M059J (cell line): ENCODE measurements at regions not wholly inside any gene's neighbourhood (a gene's known extent, or its start where the extent isn't known, plus 50 kb on each side); places are given as distances from the start of the nearest gene placed in this dataset.
A peak's percentile ranks its signal among the peaks of the same experiment; 100 is the strongest.

ENCODE experiments used
- DNase-seq: peaks from one replicate; pipeline ENCODE4 v3.0.0-alpha.2; 2012; ENCODE audit warnings: low read depth

DNA sequence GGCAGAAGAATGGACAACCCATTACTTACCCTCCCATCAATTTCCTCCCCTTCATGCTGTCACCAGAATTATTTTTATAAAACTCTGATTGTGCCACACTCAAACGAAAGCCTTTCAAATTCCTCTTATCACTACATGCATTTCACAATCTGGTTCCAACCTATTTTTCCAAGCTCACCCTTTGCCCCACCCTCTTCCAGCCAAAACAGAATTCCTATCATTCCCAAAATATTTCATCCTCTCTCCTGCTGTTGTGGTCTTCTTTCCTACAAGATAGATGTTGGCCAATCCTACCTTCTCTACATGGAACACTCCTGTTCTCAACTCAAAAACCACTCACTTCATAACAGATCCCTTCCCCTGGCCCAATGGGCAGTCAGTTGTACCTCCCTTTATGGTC lies 111.5 kb downstream of the ELAPOR2 start:
- DNase-seq, result no peak

DNA sequence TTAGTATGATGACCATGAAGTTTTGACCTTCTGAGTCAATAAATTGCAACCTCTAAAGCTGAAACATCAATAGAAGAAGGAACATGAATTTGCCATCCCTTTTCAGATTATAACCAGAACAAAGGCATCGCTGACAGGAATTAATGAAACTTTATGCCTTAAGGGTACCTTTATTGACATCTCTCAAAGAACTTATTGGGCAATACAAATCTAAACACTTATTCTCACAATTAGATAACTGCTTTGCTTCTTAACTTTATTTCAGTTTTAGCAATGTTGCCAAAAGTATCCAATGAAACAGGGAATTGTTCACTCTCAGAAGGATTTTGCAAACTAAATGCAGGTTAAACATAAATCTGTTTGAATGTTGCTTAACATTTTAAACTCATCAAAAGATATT lies 116.0 kb downstream of the ELAPOR2 start:
- no peak for DNase-seq

- no peak for DNase-seq
Observed at GRCh38 chr7:86942995-86943394, 116.5 kb downstream of the ELAPOR2 start.

DNA sequence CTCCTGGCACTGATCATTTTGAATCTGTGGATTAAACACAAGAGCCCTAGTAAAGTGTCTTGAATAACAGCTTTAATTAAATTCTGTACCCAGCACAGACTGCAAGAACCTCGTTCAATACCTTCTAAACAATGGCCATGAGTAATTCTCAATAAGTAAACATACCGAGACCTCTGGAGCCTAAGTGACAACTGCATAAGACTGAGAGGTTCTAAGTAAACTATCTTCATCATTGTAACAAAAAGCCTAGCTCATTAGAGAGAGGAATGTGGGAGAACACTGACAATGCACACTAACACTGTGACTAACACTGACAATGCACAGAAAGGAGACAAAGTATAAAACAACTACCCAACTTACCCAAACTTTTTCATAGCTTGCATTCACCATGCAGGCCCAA lies 117.4 kb downstream of the ELAPOR2 start:
- no peak for DNase-seq

GRCh38 chr7:86939197-86939814 lies 120.1 kb downstream of the ELAPOR2 start:
- DNase-seq, result peak; percentile 64

- DNase-seq, result no peak
Observed at GRCh38 chr7:86937363-86937878, 122.0 kb downstream of the ELAPOR2 start.

GRCh38 chr7:86933295-86933845 lies 126.1 kb downstream of the ELAPOR2 start:
- no peak for DNase-seq

DNA sequence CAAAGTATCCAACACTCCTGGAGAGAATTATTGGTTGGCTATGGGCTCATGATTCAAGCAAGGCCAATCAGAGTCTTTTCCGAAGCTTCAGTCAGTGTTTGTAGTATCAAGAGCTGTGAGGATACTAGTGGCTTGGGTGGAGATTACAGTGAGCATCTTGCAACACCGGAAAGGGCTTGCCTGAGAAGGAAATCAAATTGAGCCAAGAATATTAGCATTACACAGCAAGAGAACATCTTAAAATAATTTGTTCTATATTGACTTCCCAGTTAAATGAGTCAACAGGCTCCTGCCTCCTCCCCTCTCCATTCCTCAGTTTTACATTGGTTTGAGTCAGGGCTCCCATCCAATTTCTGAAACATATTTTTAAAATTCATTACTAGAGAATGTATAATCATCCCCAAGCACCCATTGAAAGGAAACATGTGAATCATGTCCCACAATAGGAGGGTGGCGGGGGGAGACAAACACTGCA lies 127.4 kb downstream of the ELAPOR2 start:
- DNase-seq, result no peak

- DNase-seq, result no peak
Observed at GRCh38 chr7:86931439-86931838, 128.0 kb downstream of the ELAPOR2 start.

- no peak for DNase-seq
Observed at GRCh38 chr7:86930554-86931307, 128.7 kb downstream of the ELAPOR2 start.

DNA sequence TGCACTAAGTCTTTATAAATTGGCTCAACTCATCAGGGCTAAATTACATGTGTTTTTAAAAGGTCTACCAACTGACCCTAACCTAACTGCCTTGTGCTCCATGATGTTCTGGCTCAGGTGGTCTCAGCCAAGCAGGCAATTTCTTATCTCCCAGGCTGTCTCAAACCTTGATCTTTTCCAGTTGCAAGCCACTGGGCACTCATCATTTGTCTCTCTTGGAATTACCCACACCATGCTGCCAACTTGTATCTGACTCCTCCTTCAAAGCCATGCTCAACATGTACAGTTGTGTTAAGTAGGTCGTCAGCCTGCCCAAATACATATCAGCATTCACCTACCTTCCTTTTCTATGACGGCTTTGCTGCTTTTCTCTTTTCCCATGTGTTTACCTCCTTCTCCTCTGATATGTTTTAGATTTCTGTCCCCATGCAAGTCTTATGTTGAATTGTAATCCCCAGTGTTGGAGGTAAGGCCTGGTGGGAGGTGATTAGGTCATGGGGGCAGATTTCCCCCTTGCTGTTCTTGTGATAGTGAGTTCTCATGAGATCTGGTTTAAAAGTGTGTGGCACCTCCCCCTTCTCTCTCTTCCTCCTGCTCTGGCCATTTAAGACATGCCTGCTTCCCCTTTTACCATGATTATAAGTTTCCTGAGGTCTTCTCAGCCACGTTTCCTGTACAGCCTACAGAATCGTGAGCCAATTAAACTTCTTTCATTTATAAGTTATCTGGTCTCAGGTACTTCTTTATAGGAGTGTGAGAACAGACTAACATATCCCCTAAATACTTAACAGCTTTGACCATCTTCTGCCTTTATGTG lies 130.0 kb downstream of the ELAPOR2 start:
- no peak for DNase-seq

GRCh38 chr7:86928308-86928707 lies 131.1 kb downstream of the ELAPOR2 start:
- no peak for DNase-seq

DNA sequence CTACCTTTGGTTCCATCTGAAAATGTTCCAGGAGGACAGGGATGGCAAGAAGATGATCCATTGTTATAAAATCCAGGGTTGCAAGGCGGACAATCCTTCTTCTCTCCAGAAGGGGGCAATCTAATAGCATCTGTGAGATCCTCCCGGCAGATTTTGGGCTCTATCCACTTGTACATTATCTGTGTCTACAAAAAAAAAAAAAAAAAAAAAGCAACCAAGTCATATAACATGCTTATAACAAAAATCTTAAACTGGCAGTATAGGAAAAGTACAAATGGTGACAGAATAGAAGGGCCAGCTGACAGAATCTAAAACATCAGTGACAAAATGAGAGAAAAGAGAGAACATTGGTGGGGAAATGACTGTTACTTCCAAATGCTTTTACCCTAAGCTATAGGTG lies 132.7 kb downstream of the ELAPOR2 start:
- DNase-seq, result peak; percentile 13

- DNase-seq, result no peak
Observed at GRCh38 chr7:86925221-86925620, 134.2 kb downstream of the ELAPOR2 start.

- DNase-seq, result no peak
Observed at GRCh38 chr7:86923527-86923926, 135.9 kb downstream of the ELAPOR2 start.

DNA sequence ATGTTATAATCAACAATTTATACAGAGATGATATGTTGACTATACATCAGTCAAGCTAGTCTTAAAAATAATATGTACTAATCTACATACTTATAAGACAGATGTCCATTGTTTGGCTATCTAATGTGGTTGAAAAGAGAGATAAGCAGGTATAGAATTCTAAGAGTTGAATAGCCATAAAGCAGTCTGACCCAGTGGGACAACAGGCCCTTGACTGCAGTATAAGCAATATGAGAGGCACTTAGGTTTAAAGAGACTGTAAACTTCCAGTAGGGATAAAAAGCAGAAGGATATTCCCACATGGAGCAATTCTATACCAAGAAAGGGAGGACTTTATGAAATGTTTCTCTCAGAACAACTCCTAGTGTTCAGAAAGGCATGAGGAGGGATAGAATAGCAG lies 139.3 kb downstream of the ELAPOR2 start:
- DNase-seq, result no peak

DNA sequence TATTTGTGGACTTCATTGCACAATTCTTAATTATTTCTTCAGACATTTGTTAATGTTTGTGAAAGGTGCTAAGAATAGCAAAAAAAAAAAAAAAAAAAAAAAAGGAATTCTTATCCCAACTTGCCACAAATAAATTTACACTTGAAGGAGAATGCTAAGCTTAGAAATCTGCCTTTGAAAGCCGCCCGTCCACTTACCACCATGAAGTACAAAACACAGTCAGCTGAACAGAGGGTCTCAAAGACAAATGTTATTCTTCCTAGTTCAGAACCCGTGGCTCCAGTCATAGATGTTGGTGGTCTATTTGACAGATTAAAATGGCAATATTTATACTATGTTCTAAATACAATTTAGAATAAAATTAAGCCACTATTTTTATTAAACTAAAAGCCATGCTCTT lies 141.2 kb downstream of the ELAPOR2 start:
- DNase-seq, result no peak

GRCh38 chr7:86916277-86916825 lies 143.1 kb downstream of the ELAPOR2 start:
- DNase-seq, result no peak

GRCh38 chr7:86914551-86914950 lies 144.9 kb downstream of the ELAPOR2 start:
- peak; percentile 5 for DNase-seq
